Stimulated activated naive CD8-positive, alpha-beta T cell treated with anti-CD3 and anti-CD28 coated beads, Interleukin-15, amount 100 ng/mL, for 72 hours (primary cell): ENCODE measurements at regions not wholly inside any gene's neighbourhood (a gene's known extent, or its start where the extent isn't known, plus 50 kb on each side); places are given as distances from the start of the nearest gene placed in this dataset.
A peak's percentile ranks its signal among the peaks of the same experiment; 100 is the strongest.
"Not testable (repeated sequence)": the region's sequence is repeated elsewhere in the genome, so short reads cannot be mapped to it uniquely, and the experiment has no call there.

ENCODE experiments used
- ATAC-seq: fragments of 150-1000 bp; cut with Tn5 transposase; 2 replicates; pipeline ENCODE4 v1.10.0; 2021; ENCODE audit warnings: mild to moderate bottlenecking, moderate library complexity
- DNase-seq, 2 donors: peaks; one replicate each; pipeline ENCODE4 v3.0.0; 2021 to 2022
- H3K27ac Mint-ChIP-seq, 2 donors: one replicate each; pipeline ENCODE4 v1.8.0; 2022; ENCODE audit warnings: mild to moderate bottlenecking in 2 of 2, mixed read lengths in 2 of 2, moderate library complexity in 2 of 2
- H3K27me3 Mint-ChIP-seq: one replicate; pipeline ENCODE4 v1.8.0; 2022; ENCODE audit warnings: mixed read lengths
- H3K4me1 Mint-ChIP-seq: one replicate; pipeline ENCODE4 v1.8.0; 2022; ENCODE audit warnings: mild to moderate bottlenecking, mixed read lengths
- H3K4me3 Mint-ChIP-seq, 2 donors: one replicate each; pipeline ENCODE4 v1.8.0; 2022; ENCODE audit warnings: mild to moderate bottlenecking in 2 of 2, mixed read lengths in 2 of 2, moderate library complexity in 1 of 2
- H3K9me3 Mint-ChIP-seq, 2 donors: one replicate each; pipeline ENCODE4 v1.8.0; 2022; ENCODE audit warnings: mixed read lengths in 2 of 2

DNA sequence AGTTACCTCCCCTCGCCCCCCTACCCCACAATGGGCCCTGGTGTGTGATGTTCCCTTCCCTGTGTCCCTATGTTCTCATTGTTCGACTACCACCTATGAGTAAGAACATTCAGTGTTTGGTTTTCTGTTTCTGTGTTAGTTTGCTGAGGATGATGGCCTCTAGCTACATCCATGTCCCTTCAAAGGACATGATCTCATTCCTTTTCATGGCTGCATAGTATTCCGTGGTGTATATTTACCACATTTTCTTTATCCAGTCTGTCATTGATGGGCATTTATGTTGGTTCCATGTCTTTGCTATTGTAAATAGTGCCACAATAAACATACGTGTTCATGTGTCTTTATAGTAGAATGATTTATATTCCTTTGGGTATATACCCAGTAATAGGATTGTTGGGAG lies 90.2 kb upstream of the ZEB1 start:
- ATAC-seq, H3K4me3 Mint-ChIP-seq, H3K4me1 Mint-ChIP-seq, H3K27ac Mint-ChIP-seq, DNase-seq: not testable (repeated sequence)
- Mint-ChIP-seq H3K9me3 (peaks cover 21 to 32% of the 10 kb centered on the region in 2 donors), H3K27me3 (peaks cover 25% of the 10 kb centered on the region)

DNA sequence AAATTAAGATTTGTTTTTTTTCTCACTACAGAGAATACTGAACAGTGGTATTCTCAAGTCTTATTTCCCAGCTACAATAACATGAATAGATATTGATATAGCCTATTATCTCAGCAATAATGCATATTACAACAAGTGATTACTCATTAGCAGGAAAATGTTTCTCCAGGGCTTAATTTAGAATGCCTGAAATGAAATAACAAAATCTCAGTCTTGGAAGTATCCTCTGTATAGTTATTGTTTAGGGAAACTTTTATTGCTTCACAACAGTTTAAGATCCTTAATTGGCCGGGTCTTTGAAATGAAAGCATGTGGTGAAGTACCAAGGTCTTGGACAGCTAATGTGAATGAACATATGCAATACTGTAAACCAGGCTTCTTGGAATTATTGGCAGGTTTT lies 79.1 kb upstream of the ZEB1 start:
- Mint-ChIP-seq H3K4me1 (peaks cover 13% of the 10 kb centered on the region), H3K27ac (no peak overlapping the region), H3K27me3 (no peaks in the 10 kb centered on the region), H3K9me3 (peaks cover 2 to 4% of the 10 kb centered on the region in 2 donors), H3K4me3 (no peak overlapping the region)
- ATAC-seq (no peak), DNase-seq (no peak)

DNA sequence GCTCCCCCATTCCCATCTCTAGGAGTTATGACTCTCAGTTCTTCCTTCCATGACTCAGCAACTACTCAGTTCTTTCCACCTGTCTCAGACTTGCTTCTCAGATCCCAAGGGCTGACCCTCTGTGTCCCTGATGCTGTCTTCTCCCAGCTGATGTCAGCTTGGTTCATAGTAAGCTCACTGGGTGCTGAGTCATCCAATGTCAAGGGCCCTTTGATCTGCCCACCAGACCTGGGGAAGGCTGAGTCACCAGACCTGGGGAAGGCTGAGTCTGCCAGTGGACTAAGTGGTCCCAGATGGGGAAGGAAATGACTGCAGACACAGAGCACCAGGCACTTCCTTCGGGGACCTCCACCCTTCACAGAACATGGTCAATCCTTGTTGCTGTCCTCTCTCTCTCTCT lies 76.1 kb upstream of the ZEB1 start:
- Mint-ChIP-seq H3K27ac (peak overlapping the region in 1 of 2 donors; percentile 53), H3K9me3 (peaks cover 2 to 8% of the 10 kb centered on the region in 2 donors), H3K4me1 (peaks cover 13% of the 10 kb centered on the region), H3K4me3 (no peak overlapping the region), H3K27me3 (no peaks in the 10 kb centered on the region)
- ATAC-seq = peak; percentile 82
- peak; percentile 12 to 46 for DNase-seq

DNA sequence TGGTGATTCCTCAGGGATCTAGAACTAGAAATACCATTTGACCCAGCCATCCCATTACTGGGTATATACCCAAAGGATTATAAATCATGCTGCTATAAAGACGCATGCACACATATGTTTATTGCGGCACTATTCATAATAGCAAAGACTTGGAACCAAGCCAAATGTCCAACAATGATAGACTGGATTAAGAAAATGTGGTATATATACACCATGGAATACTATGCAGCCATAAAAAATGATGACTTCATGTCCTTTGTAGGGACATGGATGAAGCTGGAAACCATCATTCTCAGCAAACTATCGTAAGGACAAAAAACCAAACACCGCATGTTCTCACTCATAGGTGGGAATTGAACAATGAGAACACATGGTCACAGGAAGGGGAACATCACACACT lies 67.9 kb upstream of the ZEB1 start:
- not testable (repeated sequence) for H3K4me3 Mint-ChIP-seq, H3K9me3 Mint-ChIP-seq, DNase-seq, H3K4me1 Mint-ChIP-seq, ATAC-seq, H3K27ac Mint-ChIP-seq
- peaks cover 14% of the 10 kb centered on the region for H3K27me3 Mint-ChIP-seq

DNA sequence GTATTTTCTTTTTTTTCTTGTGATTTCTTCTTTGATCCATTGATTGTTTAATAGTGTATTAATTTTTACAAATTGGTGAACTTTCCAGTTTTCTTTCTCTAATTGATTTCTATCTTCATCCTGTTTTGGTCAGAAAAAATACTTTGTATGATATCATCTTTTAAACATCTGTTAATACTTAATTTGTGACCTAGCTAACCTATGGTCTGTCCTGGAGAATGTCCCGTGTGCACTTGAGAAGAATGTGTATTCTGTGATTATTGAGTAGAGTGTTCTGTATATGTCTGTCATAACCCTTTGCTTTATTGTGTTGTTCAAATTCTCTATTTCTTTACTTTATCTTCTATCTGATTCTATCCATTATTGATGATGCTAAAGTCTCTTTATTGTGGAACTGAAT lies 65.8 kb upstream of the ZEB1 start:
- H3K27me3 Mint-ChIP-seq = peaks cover 14% of the 10 kb centered on the region
- no peaks in the 10 kb centered on the region for H3K4me1 Mint-ChIP-seq
- no peak for DNase-seq
- no peak for ATAC-seq
- no peak overlapping the region for H3K4me3 Mint-ChIP-seq
- peaks cover 0 to under 1% of the 10 kb centered on the region in 2 donors for H3K9me3 Mint-ChIP-seq
- no peak overlapping the region for H3K27ac Mint-ChIP-seq

DNA sequence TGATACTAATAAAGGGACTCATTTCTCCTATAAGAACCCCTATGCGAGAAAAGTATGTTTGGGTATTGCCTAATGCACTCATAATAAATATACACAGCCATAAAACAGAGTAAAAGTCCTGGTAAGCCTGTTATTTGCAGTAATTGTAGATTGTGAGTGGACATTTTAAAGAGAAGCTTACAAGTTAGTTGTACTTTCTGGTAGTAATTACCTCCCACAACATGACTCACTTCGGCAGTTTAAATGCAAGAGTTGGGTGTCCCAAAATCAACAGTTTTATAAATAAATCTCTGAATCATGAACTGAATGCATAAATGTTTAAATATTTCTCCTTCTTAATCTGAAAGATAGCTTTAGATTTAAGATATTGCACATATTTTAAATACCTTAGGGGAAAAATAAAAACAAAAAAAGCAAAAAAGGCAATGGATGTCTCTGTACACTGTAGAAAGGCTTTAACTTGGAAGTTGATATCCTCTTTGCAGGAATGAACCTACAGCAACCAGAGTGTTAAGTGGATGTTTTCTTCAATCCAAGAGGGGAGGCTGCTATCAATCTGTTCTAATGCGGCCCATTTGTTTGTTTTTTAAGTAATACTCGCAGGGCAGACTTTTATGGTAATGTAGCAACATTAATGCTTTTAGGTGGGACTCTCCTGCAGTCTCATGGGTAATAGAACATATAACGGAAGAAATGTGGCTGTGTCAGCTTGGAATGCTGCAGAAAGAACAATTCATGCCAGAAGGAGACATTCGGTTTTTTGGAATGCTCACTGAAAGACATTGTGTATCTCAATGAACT lies 57.3 kb upstream of the ZEB1 start:
- no peak overlapping the region for H3K27ac Mint-ChIP-seq
- ATAC-seq (no peak), DNase-seq (no peak)
- H3K4me1 Mint-ChIP-seq = no peaks in the 10 kb centered on the region
- H3K9me3 Mint-ChIP-seq = no peaks in the 10 kb centered on the region
- no peaks in the 10 kb centered on the region for H3K27me3 Mint-ChIP-seq
- H3K4me3 Mint-ChIP-seq = no peak overlapping the region

DNA sequence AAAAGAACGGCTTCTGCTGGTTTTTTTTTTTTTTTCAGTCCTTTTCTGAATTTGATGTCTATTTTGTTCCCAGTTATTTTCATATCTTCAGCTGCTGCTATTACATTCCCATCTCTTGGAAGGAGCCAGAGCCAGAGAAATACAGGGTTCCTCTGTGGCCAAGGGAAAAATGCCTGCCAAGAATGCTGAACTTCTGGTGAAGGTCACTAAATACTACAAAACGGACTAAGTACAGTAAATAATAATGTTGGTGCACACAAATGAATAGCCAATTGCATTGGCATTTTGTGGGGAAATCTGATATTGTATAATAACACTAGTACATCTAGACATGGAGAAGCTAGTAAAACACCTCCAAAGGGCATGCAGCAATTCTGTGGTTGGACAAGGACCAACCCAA lies 56.3 kb upstream of the ZEB1 start:
- no peaks in the 10 kb centered on the region for H3K9me3 Mint-ChIP-seq
- no peak overlapping the region for H3K4me3 Mint-ChIP-seq
- ATAC-seq (no peak), DNase-seq (no peak)
- H3K27ac Mint-ChIP-seq = no peak overlapping the region
- no peaks in the 10 kb centered on the region for H3K27me3 Mint-ChIP-seq
- no peaks in the 10 kb centered on the region for H3K4me1 Mint-ChIP-seq

DNA sequence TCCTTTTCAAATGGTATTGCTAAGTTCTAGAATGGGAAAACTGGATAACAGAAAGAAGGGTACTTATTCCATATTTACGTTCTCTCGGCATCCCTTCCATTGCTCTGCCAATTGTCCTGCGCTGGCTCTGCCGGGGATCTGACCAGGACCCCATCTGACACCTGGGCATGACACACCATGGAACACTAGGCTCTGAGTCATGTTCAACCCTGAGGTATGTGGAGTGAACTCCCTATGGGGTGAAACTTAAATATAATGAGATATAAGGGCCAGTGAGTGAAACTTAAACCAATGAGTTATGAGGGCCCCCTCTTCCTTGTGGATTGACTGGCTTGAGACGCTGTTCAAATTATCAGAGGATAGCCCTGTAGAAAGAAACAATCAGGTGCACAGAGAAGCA lies 55.1 kb upstream of the ZEB1 start:
- no peaks in the 10 kb centered on the region for H3K9me3 Mint-ChIP-seq
- no peak overlapping the region for H3K4me3 Mint-ChIP-seq
- ATAC-seq (no peak), DNase-seq (no peak)
- no peak overlapping the region for H3K27ac Mint-ChIP-seq
- H3K4me1 Mint-ChIP-seq = no peaks in the 10 kb centered on the region
- no peaks in the 10 kb centered on the region for H3K27me3 Mint-ChIP-seq

DNA sequence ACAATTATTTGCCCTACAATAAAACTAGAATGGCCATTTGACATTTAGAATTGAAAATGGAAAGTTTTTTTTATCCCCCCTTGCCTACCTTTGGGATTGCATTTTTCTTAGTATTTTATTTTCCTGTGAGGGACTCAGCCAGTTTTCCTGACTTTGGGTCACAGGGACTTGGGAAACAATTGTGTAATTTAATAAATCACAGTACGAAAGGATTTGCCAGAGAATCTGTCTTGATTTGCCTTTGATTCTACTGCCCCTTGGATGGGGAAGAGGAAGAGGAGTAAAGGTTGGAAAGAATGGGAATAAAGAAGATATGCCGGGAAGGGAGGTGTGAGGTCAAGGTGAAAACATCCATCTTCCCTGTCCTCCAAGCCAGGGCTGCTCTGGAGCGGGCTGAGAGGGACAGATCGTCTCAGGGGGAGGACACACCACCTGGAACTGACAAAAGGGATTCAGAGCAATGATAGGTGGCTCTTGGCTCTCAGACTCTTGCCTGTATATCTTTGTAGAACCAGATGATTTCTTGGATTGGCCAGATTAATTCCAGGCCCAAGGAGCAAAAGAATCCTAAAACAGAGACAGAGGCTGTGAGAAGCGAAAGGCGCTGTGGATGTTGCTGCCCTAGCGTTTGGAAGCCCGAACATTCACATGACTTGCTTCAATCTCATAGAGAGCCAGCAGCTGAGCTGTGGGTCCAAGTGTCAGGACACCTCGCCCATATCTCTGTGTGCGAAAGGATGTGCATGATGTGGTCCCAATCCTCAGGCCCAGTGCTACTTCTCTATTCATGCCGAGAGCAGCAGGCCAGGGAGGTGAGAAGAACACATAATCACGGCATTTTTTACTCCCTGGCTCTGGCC lies 50.3 kb upstream of the ZEB1 start:
- DNase-seq (no peak), ATAC-seq (no peak)
- Mint-ChIP-seq H3K4me1 (no peaks in the 10 kb centered on the region), H3K9me3 (peaks cover 0 to 16% of the 10 kb centered on the region in 2 donors), H3K4me3 (no peak overlapping the region), H3K27ac (no peak overlapping the region), H3K27me3 (no peaks in the 10 kb centered on the region)
